NCI-H2171 (cell line): ENCODE measurements at regions not wholly inside any gene's neighbourhood (a gene's known extent, or its start where the extent isn't known, plus 50 kb on each side); places are given as distances from the start of the nearest gene placed in this dataset.
"Not testable (repeated sequence)": the region's sequence is repeated elsewhere in the genome, so short reads cannot be mapped to it uniquely, and the experiment has no call there.

Experiments used
- DNase-seq: peaks from one replicate; lab custom pipeline; 2025; lab: John Stamatoyannopoulos, UW

GRCh38 chr2:114018464-114018863 is 128.6 kb downstream of the ACTR3 start:
- not testable (repeated sequence) for DNase-seq

- DNase-seq: no peak
Measured at GRCh38 chr2:114020668-114021067, 130.8 kb downstream of the ACTR3 start.

- DNase-seq: no peak
Measured at GRCh38 chr2:114022360-114023085, 132.6 kb downstream of the ACTR3 start.

- no peak for DNase-seq
Measured at GRCh38 chr2:114024326-114024725, 134.4 kb downstream of the ACTR3 start.

GRCh38 chr2:114025030-114025429 is 135.1 kb downstream of the ACTR3 start:
- DNase-seq: no peak

- no peak for DNase-seq
Measured at GRCh38 chr2:114027437-114027836, 137.5 kb downstream of the ACTR3 start.

GRCh38 chr2:114031605-114032505 is 142.0 kb downstream of the ACTR3 start:
- DNase-seq: no peak

GRCh38 chr2:114032705-114033104 is 142.8 kb downstream of the ACTR3 start:
- DNase-seq: no peak

GRCh38 chr2:114034742-114035141 is 144.9 kb downstream of the ACTR3 start:
- DNase-seq: no peak

- no peak for DNase-seq
Measured at GRCh38 chr2:114038710-114039109, 148.8 kb downstream of the ACTR3 start.

- DNase-seq: no peak
Measured at GRCh38 chr2:114039677-114040076, 149.8 kb downstream of the ACTR3 start.

- DNase-seq: no peak
Measured at GRCh38 chr2:114040826-114041225, 150.9 kb downstream of the ACTR3 start.

- no peak for DNase-seq
Measured at GRCh38 chr2:114044985-114045384, 155.1 kb downstream of the ACTR3 start.

GRCh38 chr2:114046373-114046772 is 156.5 kb downstream of the ACTR3 start:
- no peak for DNase-seq

- no peak for DNase-seq
Measured at GRCh38 chr2:114046866-114047435, 157.1 kb downstream of the ACTR3 start.

GRCh38 chr2:114049280-114049679 is 159.4 kb downstream of the ACTR3 start:
- no peak for DNase-seq

- no peak for DNase-seq
Measured at GRCh38 chr2:114049826-114050225, 159.9 kb downstream of the ACTR3 start.

GRCh38 chr2:114056294-114057143 is 166.6 kb downstream of the ACTR3 start:
- no peak for DNase-seq

- no peak for DNase-seq
Measured at GRCh38 chr2:114057638-114058037, 167.7 kb downstream of the ACTR3 start.

GRCh38 chr2:114061566-114062098 is 171.7 kb downstream of the ACTR3 start:
- no peak for DNase-seq

- no peak for DNase-seq
Measured at GRCh38 chr2:114063346-114063745, 173.5 kb downstream of the ACTR3 start.

- no peak for DNase-seq
Measured at GRCh38 chr2:114065731-114066130, 175.8 kb downstream of the ACTR3 start.
